SK-N-SH (cell line): ENCODE measurements at regions not wholly inside any gene's neighbourhood (a gene's known extent, or its start where the extent isn't known, plus 50 kb on each side); places are given as distances from the start of the nearest gene placed in this dataset.

Source experiments
- CTCF ChIA-PET: fragments of 300-600, 350-600 bp; formaldehyde crosslinking; extraction: SDS; loops from one replicate; lab custom pipeline; 2021; lab: Yijun Ruan, JAX
- POLR2A ChIA-PET: fragments of 350-600 bp; sonication (Branson Sonifier 250); formaldehyde crosslinking; extraction: SDS; loops from one replicate; lab custom pipeline; 2020; ENCODE audit warnings: antibody characterized with exemption, inconsistent platforms; lab: Yijun Ruan, JAX
- DNase-seq: peaks from one replicate; pipeline ENCODE4 v3.0.0; 2012
- H2AFZ ChIP-seq: fragments of 200-600 bp; sonication (generic); 2 replicates; pipeline ENCODE4 v1.8.1; 2016; ENCODE audit warnings: antibody characterized with exemption, mild to moderate bottlenecking, low read depth
- H3F3A ChIP-seq: fragments of 200-600 bp; sonication (generic); replicated peaks from 2 replicates; pipeline ENCODE3; 2016; ENCODE audit warnings: antibody characterized with exemption, mild to moderate bottlenecking; ENCODE audit not compliant: insufficient read depth
- H3K27ac ChIP-seq, 2 experiments: fragments of 200-500 bp in 1 of 2; fragments of 200-600 bp in 1 of 2; sonication (Bioruptor generic) in 1 of 2; sonication (generic), shearing (Covaris generic) in 1 of 2; 2 replicates each; pipeline versions ENCODE4 v1.5.1 to v1.6.1; 2014 to 2016; ENCODE audit warnings: low read depth in 2 of 2, inconsistent platforms in 1 of 2, low read length in 1 of 2, mild to moderate bottlenecking in 1 of 2, mixed read lengths in 1 of 2
- H3K27me3 ChIP-seq: fragments of 200-600 bp; sonication (generic), shearing (Covaris generic); 2 replicates; pipeline ENCODE4 v1.6.1; 2016; ENCODE audit warnings: mixed run types; ENCODE audit not compliant: insufficient read depth
- H3K36me3 ChIP-seq, 2 experiments: fragments of 200-500 bp in 1 of 2; fragments of 200-600 bp in 1 of 2; sonication (Bioruptor generic) in 1 of 2; sonication (generic) in 1 of 2; replicated peaks in 1 of 2; 2 replicates each; pipeline versions ENCODE3 to v1.5.1; 2014 to 2016; ENCODE audit warnings: low read length in 1 of 2, mild to moderate bottlenecking in 1 of 2; ENCODE audit not compliant: insufficient read depth in 2 of 2, control insufficient read depth in 1 of 2
- H3K4me1 ChIP-seq, 2 experiments: fragments of 200-500 bp in 1 of 2; fragments of 200-600 bp in 1 of 2; sonication (Bioruptor generic) in 1 of 2; sonication (generic), shearing (Covaris generic) in 1 of 2; 2 replicates each; pipeline versions ENCODE4 v1.5.1 to v1.6.1; 2014 to 2016; ENCODE audit warnings: low read depth in 1 of 2, low read length in 1 of 2, mixed run types in 1 of 2; ENCODE audit not compliant: insufficient read depth in 2 of 2, control insufficient read depth in 1 of 2
- H3K4me2 ChIP-seq: fragments of 200-600 bp; sonication (generic), shearing (Covaris generic); 2 replicates; pipeline ENCODE4 v1.6.1; 2017; ENCODE audit warnings: mixed run types
- H3K4me3 ChIP-seq, 2 experiments: fragments of 200-500 bp in 1 of 2; fragments of 200-600 bp in 1 of 2; sonication (Bioruptor generic) in 1 of 2; sonication (generic), shearing (Covaris generic) in 1 of 2; 2 replicates each; pipeline versions ENCODE4 v1.5.1 to v1.8.1; 2014 to 2016; ENCODE audit warnings: low read depth in 2 of 2, inconsistent platforms in 1 of 2, low read length in 1 of 2, mild to moderate bottlenecking in 1 of 2, mixed read lengths in 1 of 2, moderate library complexity in 1 of 2
- H3K79me2 ChIP-seq: fragments of 200-600 bp; sonication (generic); 2 replicates; pipeline ENCODE4 v1.8.1; 2017; ENCODE audit warnings: mild to moderate bottlenecking; ENCODE audit not compliant: insufficient read depth
- H3K9ac ChIP-seq: fragments of 200-600 bp; sonication (generic); 2 replicates; pipeline ENCODE4 v1.6.1; 2017; ENCODE audit warnings: mixed run types
- H3K9me2 ChIP-seq: fragments of 200-600 bp; sonication (generic); 2 replicates; pipeline ENCODE4 v1.6.1; 2017; ENCODE audit warnings: mixed run types
- H3K9me3 ChIP-seq: fragments of 200-600 bp; sonication (generic); 2 replicates; pipeline ENCODE4 v1.6.1; 2017; ENCODE audit warnings: mixed run types, mild to moderate bottlenecking, moderate library complexity
- H4K20me1 ChIP-seq: fragments of 200-600 bp; sonication (generic); 2 replicates; pipeline ENCODE4 v1.6.1; 2017; ENCODE audit warnings: mild to moderate bottlenecking, mixed run types; ENCODE audit not compliant: insufficient read depth
- CHD2 ChIP-seq: fragments of 150-350 bp; IDR thresholded peaks from 2 replicates; pipeline ENCODE4 v1.6.1; 2018; ENCODE audit warnings: low read length; ENCODE audit not compliant: partially characterized antibody
- ELF1 ChIP-seq: IDR thresholded peaks from 2 replicates; pipeline ENCODE4 v1.4.0; 2012
- EP300 ChIP-seq, 2 experiments: IDR thresholded peaks; 2 replicates each; pipeline versions ENCODE4 v1.4.0 to v1.6.1; 2012; ENCODE audit warnings: borderline replicate concordance in 1 of 2, low read depth in 1 of 2, low read length in 1 of 2
- EZH2phosphoT487 ChIP-seq: fragments of 200-600 bp; sonication (generic); IDR thresholded peaks from 2 replicates; pipeline ENCODE4 v1.6.1; 2017; ENCODE audit warnings: low read depth, mixed run types, mild to moderate bottlenecking, antibody characterized with exemption, moderate library complexity, borderline replicate concordance
- FOXM1 ChIP-seq: IDR thresholded peaks from 2 replicates; pipeline ENCODE4 v1.4.0; 2012; ENCODE audit warnings: low read depth, mild to moderate bottlenecking
- GATA2 ChIP-seq: sonication (generic); formaldehyde crosslinking; IDR thresholded peaks from 2 replicates; pipeline ENCODE4 v1.5.0; 2020; ENCODE audit warnings: mild to moderate bottlenecking, missing genetic modification reagents
- IRF3 ChIP-seq: fragments of 150-350 bp; IDR thresholded peaks from 2 replicates; pipeline ENCODE4 v1.6.1; 2016; ENCODE audit warnings: mild to moderate bottlenecking, low read depth, low read length
- MXI1 ChIP-seq: IDR thresholded peaks from 2 replicates; pipeline ENCODE4 v1.6.1; 2012; ENCODE audit warnings: mild to moderate bottlenecking, low read depth, low read length, improper control_type of control experiment
- RAD21 ChIP-seq: IDR thresholded peaks from 2 replicates; pipeline ENCODE4 v1.6.1; 2012; ENCODE audit warnings: mild to moderate bottlenecking, low read length
- RCOR1 ChIP-seq: fragments of 150-350 bp; IDR thresholded peaks from 2 replicates; pipeline ENCODE4 v1.6.1; 2017; ENCODE audit warnings: antibody characterized with exemption, low read length
- RFX5 ChIP-seq: IDR thresholded peaks from 2 replicates; pipeline ENCODE4 v1.6.1; 2012; ENCODE audit warnings: mild to moderate bottlenecking, improper control_type of control experiment, low read length
- RXRA ChIP-seq: IDR thresholded peaks from 2 replicates; pipeline ENCODE4 v1.4.0; 2012; ENCODE audit warnings: low read depth, mild to moderate bottlenecking, borderline replicate concordance
- SIN3A ChIP-seq: IDR thresholded peaks from 2 replicates; pipeline ENCODE4 v1.6.1; 2012; ENCODE audit warnings: low read depth, mild to moderate bottlenecking, low read length, moderate library complexity, borderline replicate concordance
- TAF1 ChIP-seq: IDR thresholded peaks from 2 replicates; pipeline ENCODE4 v1.6.1; 2012; ENCODE audit warnings: low read depth, mild to moderate bottlenecking, low read length, moderate library complexity, borderline replicate concordance
- TEAD4 ChIP-seq: IDR thresholded peaks from 2 replicates; pipeline ENCODE4 v1.4.0; 2012; ENCODE audit warnings: mild to moderate bottlenecking, borderline replicate concordance; ENCODE audit not compliant: insufficient read depth
- YY1 ChIP-seq: IDR thresholded peaks from 2 replicates; pipeline ENCODE4 v1.4.0; 2012; ENCODE audit warnings: low read depth, mild to moderate bottlenecking
- ZBTB33 ChIP-seq: IDR thresholded peaks from 2 replicates; pipeline ENCODE4 v1.4.0; 2012; ENCODE audit warnings: low read depth, borderline replicate concordance
- WGBS: methylation state at CpG from one replicate; pipeline ENCODE4 v1.1.6; 2017; ENCODE audit warnings: low lambda C conversion rate; 5-methylcytosine and 5-hydroxymethylcytosine counted together
- TF ChIP-seq, protein P1 (sequence below): IDR thresholded peaks from 2 replicates; pipeline ENCODE4; 2012

DNA sequence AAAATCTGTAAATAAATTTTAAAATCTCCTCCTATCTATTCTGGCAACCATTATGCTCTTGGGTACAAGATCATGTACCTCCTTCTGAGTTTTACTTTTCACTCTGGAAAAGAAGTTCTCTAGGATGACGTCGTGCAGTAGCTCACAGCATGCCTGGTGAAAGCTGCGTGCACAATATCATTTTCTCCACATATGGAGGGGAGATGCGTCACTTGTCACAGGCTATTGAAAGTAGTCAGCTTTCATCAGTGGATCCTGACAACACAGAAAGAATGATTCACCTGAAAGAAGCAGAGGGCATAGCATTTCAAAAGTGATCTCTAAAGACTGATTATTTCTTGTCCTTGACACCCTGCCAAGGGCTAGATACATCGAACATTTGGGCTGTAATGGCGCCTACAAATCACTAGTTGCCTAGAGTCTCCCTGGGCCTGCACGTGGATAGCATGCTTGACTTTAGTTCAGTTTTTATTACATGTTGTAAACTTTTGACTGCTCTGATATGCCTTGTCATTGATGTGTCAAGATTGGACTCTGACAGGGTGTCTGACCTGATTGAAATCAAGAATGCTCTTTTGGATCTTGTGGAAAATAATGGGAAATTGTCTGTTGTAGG is 1365.6 kb downstream of the OLFM4 start:
- no peaks in the 10 kb centered on the region for H3F3A ChIP-seq
- H3K36me3 ChIP-seq = no peaks in the 10 kb centered on the region
- ChIA-PET POLR2A (no interaction called here), CTCF (no interaction called here)
- no peak overlapping the region for H3K4me2 ChIP-seq
- H4K20me1 ChIP-seq = no peaks in the 10 kb centered on the region
- no peak overlapping the region for H3K4me3 ChIP-seq
- no peaks in the 10 kb centered on the region for H3K27me3 ChIP-seq
- H2AFZ ChIP-seq = no peak overlapping the region
- DNase-seq = no peak
- no peaks in the 10 kb centered on the region for H3K9me2 ChIP-seq
- no peaks in the 10 kb centered on the region for H3K4me1 ChIP-seq
- H3K9ac ChIP-seq = no peak overlapping the region
- no peak for TF ChIP-seq RFX5
- TF ChIP-seq MXI1 = no peak
- no peak for TF ChIP-seq ELF1
- TF ChIP-seq ZBTB33 = no peak
- TF ChIP-seq TEAD4 = no peak
- TF ChIP-seq TAF1 = no peak
- no peak for TF ChIP-seq FOXM1
- TF ChIP-seq EP300 (IDR thresholded peaks at IDR 0.05; ENCODE audit: borderline replicate concordance in 1 of 2, low read depth in 1 of 2, low read length in 1 of 2) = no peak
- no peak for TF ChIP-seq RAD21
- TF ChIP-seq RCOR1 = no peak
- TF ChIP-seq YY1 = no peak
- no peak for TF ChIP-seq SIN3A
- TF ChIP-seq RXRA = no peak
- no peak for TF ChIP-seq IRF3
- TF ChIP-seq GATA2 (CRISPR knock-in tag) = no peak
- TF ChIP-seq, protein P1, sequence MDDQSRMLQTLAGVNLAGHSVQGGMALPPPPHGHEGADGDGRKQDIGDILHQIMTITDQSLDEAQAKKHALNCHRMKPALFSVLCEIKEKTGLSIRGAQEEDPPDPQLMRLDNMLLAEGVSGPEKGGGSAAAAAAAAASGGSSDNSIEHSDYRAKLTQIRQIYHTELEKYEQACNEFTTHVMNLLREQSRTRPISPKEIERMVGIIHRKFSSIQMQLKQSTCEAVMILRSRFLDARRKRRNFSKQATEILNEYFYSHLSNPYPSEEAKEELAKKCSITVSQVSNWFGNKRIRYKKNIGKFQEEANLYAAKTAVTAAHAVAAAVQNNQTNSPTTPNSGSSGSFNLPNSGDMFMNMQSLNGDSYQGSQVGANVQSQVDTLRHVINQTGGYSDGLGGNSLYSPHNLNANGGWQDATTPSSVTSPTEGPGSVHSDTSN = no peak
- no peak for TF ChIP-seq CHD2
- no peak for TF ChIP-seq EZH2phosphoT487
- H3K9me3 ChIP-seq = peaks cover 3% of the 10 kb centered on the region; the same call in 1 of the 2 replicates
- no peaks in the 10 kb centered on the region for H3K79me2 ChIP-seq
- WGBS = 9% methylated on average over 7 of the region's 7 CpGs
- H3K27ac ChIP-seq = no peak overlapping the region
